ENCODE measurements at regions not wholly inside any gene's neighbourhood (a gene's known extent, or its start where the extent isn't known, plus 50 kb on each side); places are given as distances from the start of the nearest gene placed in this dataset.

- TF ChIP-seq, protein P1, sequence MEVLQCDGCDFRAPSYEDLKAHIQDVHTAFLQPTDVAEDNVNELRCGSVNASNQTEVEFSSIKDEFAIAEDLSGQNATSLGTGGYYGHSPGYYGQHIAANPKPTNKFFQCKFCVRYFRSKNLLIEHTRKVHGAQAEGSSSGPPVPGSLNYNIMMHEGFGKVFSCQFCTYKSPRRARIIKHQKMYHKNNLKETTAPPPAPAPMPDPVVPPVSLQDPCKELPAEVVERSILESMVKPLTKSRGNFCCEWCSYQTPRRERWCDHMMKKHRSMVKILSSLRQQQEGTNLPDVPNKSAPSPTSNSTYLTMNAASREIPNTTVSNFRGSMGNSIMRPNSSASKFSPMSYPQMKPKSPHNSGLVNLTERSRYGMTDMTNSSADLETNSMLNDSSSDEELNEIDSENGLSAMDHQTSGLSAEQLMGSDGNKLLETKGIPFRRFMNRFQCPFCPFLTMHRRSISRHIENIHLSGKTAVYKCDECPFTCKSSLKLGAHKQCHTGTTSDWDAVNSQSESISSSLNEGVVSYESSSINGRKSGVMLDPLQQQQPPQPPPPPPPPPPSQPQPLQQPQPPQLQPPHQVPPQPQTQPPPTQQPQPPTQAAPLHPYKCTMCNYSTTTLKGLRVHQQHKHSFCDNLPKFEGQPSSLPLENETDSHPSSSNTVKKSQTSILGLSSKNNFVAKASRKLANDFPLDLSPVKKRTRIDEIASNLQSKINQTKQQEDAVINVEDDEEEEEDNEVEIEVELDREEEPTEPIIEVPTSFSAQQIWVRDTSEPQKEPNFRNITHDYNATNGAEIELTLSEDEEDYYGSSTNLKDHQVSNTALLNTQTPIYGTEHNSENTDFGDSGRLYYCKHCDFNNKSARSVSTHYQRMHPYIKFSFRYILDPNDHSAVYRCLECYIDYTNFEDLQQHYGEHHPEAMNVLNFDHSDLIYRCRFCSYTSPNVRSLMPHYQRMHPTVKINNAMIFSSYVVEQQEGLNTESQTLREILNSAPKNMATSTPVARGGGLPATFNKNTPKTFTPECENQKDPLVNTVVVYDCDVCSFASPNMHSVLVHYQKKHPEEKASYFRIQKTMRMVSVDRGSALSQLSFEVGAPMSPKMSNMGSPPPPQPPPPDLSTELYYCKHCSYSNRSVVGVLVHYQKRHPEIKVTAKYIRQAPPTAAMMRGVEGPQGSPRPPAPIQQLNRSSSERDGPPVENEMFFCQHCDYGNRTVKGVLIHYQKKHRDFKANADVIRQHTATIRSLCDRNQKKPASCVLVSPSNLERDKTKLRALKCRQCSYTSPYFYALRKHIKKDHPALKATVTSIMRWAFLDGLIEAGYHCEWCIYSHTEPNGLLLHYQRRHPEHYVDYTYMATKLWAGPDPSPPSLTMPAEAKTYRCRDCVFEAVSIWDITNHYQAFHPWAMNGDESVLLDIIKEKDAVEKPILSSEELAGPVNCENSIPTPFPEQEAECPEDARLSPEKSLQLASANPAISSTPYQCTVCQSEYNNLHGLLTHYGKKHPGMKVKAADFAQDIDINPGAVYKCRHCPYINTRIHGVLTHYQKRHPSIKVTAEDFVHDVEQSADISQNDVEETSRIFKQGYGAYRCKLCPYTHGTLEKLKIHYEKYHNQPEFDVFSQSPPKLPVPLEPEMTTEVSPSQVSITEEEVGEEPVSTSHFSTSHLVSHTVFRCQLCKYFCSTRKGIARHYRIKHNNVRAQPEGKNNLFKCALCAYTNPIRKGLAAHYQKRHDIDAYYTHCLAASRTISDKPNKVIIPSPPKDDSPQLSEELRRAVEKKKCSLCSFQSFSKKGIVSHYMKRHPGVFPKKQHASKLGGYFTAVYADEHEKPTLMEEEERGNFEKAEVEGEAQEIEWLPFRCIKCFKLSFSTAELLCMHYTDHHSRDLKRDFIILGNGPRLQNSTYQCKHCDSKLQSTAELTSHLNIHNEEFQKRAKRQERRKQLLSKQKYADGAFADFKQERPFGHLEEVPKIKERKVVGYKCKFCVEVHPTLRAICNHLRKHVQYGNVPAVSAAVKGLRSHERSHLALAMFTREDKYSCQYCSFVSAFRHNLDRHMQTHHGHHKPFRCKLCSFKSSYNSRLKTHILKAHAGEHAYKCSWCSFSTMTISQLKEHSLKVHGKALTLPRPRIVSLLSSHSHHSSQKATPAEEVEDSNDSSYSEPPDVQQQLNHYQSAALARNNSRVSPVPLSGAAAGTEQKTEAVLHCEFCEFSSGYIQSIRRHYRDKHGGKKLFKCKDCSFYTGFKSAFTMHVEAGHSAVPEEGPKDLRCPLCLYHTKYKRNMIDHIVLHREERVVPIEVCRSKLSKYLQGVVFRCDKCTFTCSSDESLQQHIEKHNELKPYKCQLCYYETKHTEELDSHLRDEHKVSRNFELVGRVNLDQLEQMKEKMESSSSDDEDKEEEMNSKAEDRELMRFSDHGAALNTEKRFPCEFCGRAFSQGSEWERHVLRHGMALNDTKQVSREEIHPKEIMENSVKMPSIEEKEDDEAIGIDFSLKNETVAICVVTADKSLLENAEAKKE (CRISPR knock-in tag; IDR thresholded peaks at IDR 0.05), result no peak
- TF ChIP-seq CREB1 (CRISPR knock-in tag; IDR thresholded peaks at IDR 0.05; ENCODE audit: low read depth), result no peak
- TF ChIP-seq NANOG (IDR thresholded peaks at IDR 0.05; ENCODE audit: borderline replicate concordance), result no peak
- TF ChIP-seq STAT1 (IDR thresholded peaks at IDR 0.05; ENCODE audit: unreplicated experiment), result no peak
- no peak for TF ChIP-seq EZH2phosphoT487 (IDR thresholded peaks at IDR 0.05; ENCODE audit: unreplicated experiment)
- TF ChIP-seq, protein P2, sequence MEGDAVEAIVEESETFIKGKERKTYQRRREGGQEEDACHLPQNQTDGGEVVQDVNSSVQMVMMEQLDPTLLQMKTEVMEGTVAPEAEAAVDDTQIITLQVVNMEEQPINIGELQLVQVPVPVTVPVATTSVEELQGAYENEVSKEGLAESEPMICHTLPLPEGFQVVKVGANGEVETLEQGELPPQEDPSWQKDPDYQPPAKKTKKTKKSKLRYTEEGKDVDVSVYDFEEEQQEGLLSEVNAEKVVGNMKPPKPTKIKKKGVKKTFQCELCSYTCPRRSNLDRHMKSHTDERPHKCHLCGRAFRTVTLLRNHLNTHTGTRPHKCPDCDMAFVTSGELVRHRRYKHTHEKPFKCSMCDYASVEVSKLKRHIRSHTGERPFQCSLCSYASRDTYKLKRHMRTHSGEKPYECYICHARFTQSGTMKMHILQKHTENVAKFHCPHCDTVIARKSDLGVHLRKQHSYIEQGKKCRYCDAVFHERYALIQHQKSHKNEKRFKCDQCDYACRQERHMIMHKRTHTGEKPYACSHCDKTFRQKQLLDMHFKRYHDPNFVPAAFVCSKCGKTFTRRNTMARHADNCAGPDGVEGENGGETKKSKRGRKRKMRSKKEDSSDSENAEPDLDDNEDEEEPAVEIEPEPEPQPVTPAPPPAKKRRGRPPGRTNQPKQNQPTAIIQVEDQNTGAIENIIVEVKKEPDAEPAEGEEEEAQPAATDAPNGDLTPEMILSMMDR (conservative IDR thresholded peaks at IDR 0.05; ENCODE audit: low read depth in 2 of 2), result no peak
- TF ChIP-seq ZNF114 (CRISPR knock-in tag; IDR thresholded peaks at IDR 0.05), result no peak
These were observed 134.9 kb downstream of the OR13A1 start (continued) for GRCh38 chr10:45180507-45180906.
